GM18511 (cell line): ENCODE measurements at regions not wholly inside any gene's neighbourhood (a gene's known extent, or its start where the extent isn't known, plus 50 kb on each side); places are given as distances from the start of the nearest gene placed in this dataset.
A peak's percentile ranks its signal among the peaks of the same experiment; 100 is the strongest.

Source experiments
- ATAC-seq: cut with Tn5 transposase; IDR thresholded peaks from one replicate; pipeline ENCODE4 v1.9.1; 2021; ENCODE audit warnings: mild to moderate bottlenecking, moderate library complexity; ENCODE audit not compliant: unreplicated experiment

DNA sequence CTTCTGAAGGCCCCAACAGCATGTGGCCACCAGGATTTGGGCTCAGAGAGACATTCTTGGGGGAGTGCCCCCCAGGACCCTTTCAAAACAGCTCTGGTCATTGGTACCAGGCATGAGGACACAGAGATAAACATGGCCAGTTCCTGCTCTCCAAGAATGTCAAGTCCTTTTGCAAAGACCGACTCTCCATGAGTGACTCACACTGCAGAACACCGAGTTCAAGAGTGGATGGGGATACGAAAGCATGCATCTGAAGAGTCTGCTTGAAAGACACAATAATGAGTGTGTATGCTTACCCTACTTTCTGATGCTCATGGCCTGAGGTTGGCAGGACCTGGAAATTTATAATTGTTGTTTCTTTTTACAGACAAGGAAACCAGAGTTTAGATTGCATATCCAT lies 450.6 kb downstream of the TSN start:
- no peak for ATAC-seq

GRCh38 chr2:122209377-122209776 lies 453.9 kb downstream of the TSN start:
- ATAC-seq = no peak

DNA sequence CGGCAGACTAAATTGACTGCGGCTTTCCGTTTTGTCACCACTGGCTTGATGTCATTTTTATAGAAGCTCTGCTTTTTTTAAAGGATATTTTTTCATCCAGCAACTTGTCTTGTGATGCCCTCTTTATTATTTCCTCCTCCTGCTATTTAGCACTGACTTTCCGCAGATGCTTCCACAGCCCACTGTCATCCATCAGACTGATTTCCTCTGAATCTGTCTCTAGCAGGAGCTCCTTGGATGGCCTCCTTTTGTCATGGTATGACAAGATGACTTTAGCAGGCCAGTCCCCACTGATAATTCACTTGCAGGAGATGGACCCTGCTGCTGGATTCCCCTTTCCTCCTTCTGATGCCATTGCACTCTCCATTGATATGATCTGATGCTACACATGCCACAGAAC lies 454.6 kb downstream of the TSN start:
- no peak for ATAC-seq

DNA sequence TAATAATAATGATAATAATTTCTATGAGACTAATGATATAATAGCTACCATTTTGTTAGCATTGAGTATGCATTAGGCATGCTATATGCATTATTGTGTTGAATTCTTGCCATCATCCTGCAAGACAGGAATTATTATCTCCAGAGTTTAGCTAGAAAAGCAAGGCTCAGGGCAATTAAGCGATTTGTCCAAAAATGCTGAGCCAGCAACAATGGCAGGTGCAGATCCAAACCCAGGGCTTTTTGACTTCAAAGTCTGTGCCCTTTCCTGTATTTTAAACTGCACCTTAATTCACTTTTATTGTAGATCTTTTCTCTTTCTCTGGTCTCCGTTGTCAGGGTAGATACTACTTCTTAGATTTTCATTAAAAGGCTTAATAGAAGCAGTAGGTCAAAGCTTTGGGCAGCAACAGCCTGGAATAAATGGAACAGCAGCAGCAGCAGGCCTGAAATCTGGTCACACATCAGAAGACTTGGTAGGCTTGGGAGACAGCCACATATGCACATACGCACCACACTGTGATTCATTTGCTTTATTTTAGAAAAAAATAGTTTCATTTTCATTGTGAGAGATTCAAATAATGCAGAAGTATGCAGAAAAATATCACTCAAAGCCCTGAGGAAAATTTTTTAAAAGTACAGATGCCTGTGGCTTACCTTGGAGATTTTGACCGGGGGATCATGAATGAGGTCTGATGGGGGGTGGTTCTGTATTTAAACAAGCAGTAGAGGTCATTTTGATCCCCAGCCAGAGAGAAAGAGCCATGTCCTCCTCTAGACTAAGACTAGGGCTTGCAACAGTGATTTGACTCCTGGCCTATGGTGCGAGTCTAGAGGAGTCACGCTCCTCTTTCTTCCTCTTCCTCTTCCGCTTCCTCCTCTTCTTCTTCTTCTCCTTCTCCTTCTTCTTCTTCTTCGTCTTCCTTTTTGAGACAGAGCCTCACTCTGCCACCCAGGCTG lies 455.7 kb downstream of the TSN start:
- peak; percentile 80 for ATAC-seq

DNA sequence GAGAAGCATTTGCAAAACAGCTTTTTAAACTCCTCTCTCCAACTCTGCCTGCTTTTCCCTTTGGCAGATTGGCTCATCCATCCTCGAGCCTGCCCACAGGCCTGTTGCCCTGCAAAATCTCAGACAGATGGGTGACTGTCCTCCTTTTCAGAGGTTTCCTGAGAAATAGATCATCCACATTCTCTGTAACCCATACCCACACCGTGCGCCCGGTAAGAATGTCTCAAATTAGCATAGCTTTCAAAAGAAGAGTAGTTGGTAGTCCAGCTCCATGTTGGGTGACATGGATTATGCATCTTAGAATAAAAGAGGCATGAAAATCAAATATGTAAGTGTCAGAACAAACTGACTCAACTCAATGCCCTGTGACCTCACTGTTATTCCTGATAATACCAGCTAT lies 457.9 kb downstream of the TSN start:
- ATAC-seq = no peak

DNA sequence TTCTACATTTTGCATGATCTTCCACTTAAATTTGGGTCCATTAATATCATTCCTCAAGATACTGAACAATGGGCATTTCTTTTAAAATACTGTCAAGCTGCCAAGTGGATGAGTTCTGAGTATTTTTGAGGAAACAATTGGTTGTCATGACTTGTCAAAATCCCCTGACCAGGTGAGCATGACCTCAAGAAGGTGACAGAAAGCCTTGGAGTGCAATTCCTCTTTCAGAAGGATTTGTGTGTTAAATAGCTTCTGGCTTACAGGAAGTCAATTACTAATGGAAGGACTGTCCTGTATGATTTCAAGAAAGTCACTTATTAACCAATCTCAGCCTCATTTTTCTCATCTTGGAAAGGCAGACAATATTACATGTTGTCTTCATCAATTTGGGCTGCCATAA lies 460.6 kb downstream of the TSN start:
- ATAC-seq = no peak

DNA sequence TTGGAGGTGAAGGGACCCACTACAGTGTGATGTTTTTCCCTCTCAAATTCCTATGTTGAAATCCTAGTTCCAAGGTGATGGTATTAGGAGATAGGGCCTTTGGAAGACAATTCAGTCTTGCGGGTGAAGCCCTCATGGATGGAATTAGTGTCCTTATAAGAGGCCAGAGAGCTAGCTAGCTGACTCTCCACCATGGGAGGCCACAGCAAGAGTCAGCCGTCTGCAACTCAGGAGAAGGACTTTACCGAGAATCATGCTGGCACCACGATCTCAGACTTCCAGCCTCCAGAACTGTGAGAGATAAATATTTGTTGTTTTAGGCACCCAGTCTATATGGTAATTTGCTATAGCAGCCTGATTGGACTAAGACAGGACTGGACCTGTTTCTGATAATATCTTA lies 461.4 kb downstream of the TSN start:
- no peak for ATAC-seq

GRCh38 chr2:122218596-122218995 lies 463.1 kb downstream of the TSN start:
- ATAC-seq = no peak

- ATAC-seq = no peak
These were observed 464.1 kb downstream of the TSN start for GRCh38 chr2:122219504-122219903.

GRCh38 chr2:122221665-122222064 lies 466.2 kb downstream of the TSN start:
- no peak for ATAC-seq

DNA sequence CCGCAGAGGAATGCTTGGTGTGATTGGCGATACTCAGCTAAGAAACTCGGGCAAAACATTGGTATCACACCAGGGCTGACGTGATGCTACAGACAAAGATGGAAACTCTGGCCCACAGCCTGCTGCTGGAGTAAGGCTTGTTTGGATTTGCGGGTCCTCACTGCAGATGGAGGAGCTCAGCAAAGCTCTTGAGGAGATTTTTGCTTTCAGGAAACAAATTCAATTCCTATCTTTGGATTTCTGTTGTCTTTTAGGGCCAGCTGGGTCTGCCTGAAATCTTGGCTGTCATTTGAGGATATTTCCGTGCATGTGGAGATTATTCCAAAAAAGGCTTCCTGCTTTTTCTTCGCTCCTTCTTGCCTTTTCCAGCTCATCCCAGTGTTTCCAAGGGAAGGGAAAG lies 475.8 kb downstream of the TSN start:
- no peak for ATAC-seq

GRCh38 chr2:122233372-122233771 lies 477.9 kb downstream of the TSN start:
- ATAC-seq = no peak

DNA sequence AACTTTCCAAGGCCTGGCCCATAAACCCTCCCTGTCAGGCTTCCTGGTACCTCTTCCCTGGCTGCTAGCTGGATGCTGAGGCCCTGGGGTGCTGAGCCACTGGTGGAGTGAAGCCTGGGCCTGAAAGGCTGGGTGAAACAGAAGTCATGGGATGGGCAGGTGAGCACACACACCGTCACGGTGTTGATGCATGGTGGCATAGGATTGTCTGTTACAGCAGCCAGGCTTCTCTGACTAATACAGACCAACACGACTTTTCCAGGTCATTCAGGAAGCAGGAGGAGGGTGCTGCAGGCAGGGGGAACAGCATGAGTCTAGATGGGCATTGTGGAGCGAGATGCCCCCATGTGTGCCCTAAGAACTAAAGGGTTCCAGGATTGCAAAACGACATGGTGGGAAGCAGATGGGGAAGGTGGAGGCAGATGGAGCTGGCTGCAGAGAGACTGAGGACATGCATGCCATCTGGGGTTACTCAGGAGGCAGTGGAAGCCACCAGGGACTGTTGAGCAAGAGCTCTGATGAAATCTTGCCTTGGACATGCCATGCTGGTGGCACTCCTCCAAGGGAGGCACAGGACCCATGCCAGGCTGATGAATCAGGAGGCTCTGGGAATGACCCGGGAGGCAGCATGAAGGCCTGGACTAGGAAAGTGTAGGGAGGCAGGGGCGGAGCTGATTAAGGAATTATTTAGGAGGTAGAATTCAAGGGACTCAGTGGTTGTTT lies 480.9 kb downstream of the TSN start:
- no peak for ATAC-seq

- no peak for ATAC-seq
These were observed 481.5 kb downstream of the TSN start for GRCh38 chr2:122236925-122237324.

DNA sequence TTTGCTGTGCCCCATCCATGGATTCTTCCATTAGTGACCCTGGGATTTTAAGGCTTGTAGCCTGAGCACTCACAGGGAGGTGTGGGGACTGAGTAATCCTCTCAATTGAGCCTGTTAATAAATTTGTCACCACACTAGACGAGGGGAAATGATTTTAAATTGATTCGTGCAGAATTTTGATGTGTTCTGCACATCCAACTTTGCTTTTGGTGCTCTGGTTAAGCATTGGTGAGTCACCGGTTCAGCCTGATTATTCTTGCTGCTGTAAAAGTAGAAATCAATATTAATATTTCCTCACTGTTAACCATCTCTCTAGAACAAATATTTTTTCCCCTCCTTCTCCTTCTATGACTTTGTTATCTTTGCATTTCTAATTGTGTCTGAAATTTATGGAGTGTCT lies 482.0 kb downstream of the TSN start:
- ATAC-seq = no peak

GRCh38 chr2:122238006-122238559 lies 482.6 kb downstream of the TSN start:
- ATAC-seq = no peak

DNA sequence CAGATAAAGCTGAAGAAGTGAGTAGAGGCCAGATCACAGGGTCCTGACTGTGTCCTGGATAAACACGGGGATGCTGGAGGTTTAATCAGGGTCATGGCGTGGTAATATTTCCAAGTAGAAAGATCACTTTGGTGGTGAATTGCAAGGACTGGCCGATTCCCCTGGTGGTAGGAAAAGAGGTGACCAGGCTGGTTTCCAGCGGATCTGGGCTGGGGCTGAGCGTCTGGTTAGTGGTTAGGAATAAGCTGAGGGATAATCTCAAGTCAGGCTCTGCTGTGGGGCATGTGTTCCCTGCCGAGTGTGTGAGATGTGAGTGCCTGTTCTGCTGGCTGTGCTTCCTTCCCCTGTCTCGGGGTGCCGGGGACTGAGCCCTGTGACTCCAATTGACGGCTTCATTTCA lies 484.0 kb downstream of the TSN start:
- no peak for ATAC-seq

DNA sequence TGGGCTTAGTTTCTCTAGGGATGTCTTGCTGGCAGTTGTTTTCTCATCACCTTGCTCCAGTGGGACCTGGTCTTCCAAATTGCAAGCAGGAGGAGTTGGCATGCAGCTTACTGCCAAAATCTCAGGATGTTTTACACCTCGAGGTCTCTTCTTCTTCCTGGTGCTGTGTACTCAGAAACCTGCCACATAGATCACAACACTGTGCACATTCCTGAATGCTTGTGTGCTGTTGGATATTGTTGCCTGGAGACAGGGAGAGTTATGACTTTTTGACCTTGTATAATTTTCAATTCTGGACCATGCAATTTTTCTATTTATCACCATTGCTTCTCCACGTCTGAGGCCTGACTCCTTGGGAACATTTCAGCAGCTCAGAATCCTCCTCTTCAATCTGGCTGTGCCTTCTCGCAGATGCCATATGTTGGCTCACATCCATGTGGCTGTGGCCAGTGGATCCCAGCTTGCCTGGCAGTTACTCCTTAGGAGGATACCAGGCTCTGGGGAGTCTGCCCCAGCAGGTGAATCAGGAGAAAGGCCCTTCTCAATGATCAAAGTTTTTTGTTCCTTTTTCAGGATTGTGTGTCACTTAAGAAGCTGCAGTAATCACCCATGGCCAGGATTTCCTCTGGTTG lies 489.3 kb downstream of the TSN start:
- ATAC-seq = no peak

DNA sequence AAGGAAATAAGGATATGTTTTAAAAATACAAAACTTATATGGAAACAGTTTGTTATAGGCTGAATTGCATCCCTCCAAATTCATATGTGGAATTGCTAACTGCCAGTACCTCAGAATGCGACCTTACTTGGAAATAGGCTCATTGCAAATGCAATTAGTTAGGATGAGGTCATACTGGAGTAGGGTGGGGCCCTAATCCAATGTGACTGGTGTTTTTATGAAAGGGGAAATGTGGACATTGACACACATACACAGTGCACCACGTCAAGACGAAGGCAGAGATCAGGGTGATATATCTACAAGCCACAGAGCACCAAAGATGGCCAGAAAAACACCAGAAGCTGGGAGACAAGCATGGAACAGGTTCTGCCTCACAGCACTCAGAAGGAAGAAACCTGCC lies 494.2 kb downstream of the TSN start:
- ATAC-seq = no peak

DNA sequence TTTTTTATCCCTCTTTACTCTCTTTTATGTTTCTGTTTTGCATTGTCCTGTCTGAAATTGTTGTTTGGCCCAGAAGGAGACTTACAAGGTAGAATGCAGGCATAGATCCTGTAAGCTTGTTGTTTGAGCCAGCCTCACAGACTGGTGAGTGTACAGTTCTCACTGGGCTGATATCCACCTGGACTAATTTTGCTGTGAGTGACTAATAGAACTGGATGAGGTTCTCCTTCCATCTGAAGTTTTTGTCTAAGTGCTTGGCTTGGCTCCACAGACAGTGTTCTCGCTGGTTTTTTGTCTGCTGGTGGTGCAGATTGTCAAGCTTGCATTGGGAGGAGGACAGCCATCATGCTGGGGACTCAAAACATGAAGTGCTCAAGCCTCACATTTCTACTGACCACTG lies 495.7 kb downstream of the TSN start:
- no peak for ATAC-seq

- ATAC-seq = no peak
These were observed 496.1 kb downstream of the TSN start for GRCh38 chr2:122251566-122251965.
